Keratinocyte (primary cell): ENCODE measurements at regions not wholly inside any gene's neighbourhood (a gene's known extent, or its start where the extent isn't known, plus 50 kb on each side); places are given as distances from the start of the nearest gene placed in this dataset.

Experiments used
- DNase-seq: peaks from one replicate; pipeline ENCODE4 v3.0.0-alpha.2; 2011; ENCODE audit warnings: low read depth, missing footprints, low spot score
- FAIRE-seq: peaks from 2 replicates; lab custom pipeline; 2011; peaks lifted over from hg19 to GRCh38; lab: Jason Lieb, UNC
- H2AFZ ChIP-seq: 2 replicates; pipeline ENCODE4 v1.6.0; 2012; ENCODE audit warnings: low read length, control low read depth, inconsistent platforms; ENCODE audit not compliant: control insufficient read depth
- H3K27ac ChIP-seq: 2 replicates; pipeline ENCODE4 v1.5.1; 2011; ENCODE audit warnings: low read length; ENCODE audit not compliant: control insufficient read depth, insufficient read depth
- H3K27me3 ChIP-seq: 3 replicates; pipeline ENCODE4 v1.6.0; 2011; ENCODE audit warnings: low read length; ENCODE audit not compliant: control insufficient read depth, insufficient read depth; ENCODE audit errors: extremely low read depth
- H3K36me3 ChIP-seq, 2 experiments: 2 replicates in 1 of 2; 3 replicates in 1 of 2; pipeline ENCODE4 v1.5.1; 2011; ENCODE audit warnings: low read length in 2 of 2, mild to moderate bottlenecking in 1 of 2; ENCODE audit not compliant: control insufficient read depth in 2 of 2, insufficient read depth in 2 of 2; ENCODE audit errors: extremely low read depth in 1 of 2
- H3K4me1 ChIP-seq: 3 replicates; pipeline ENCODE4 v1.5.1; 2011; ENCODE audit warnings: low read length; ENCODE audit not compliant: control insufficient read depth, insufficient read depth; ENCODE audit errors: extremely low read depth
- H3K4me2 ChIP-seq: 3 replicates; pipeline ENCODE4 v1.6.0; 2011; ENCODE audit warnings: low read depth, low read length; ENCODE audit not compliant: control insufficient read depth, insufficient read depth; ENCODE audit errors: extremely low read depth
- H3K4me3 ChIP-seq, 3 experiments: fragments of 200-600 bp in 1 of 3; sonication (generic) in 1 of 3; 2 replicates in 2 of 3; 3 replicates in 1 of 3; pipeline ENCODE4 v1.5.1; 2011 to 2016; ENCODE audit warnings: low read length in 3 of 3, mild to moderate bottlenecking in 3 of 3, control low read depth in 2 of 3, inconsistent platforms in 1 of 3, low read depth in 1 of 3, mixed read lengths in 1 of 3, mixed run types in 1 of 3, moderate library complexity in 1 of 3; ENCODE audit not compliant: control insufficient read depth in 2 of 3, insufficient read depth in 2 of 3; ENCODE audit errors: extremely low read depth in 1 of 3
- H3K79me2 ChIP-seq: 2 replicates; pipeline ENCODE4 v1.6.0; 2012; ENCODE audit warnings: low read length; ENCODE audit not compliant: control insufficient read depth, insufficient read depth
- H3K9ac ChIP-seq: 3 replicates; pipeline ENCODE4 v1.6.0; 2011; ENCODE audit warnings: low read length; ENCODE audit not compliant: control insufficient read depth, insufficient read depth; ENCODE audit errors: extremely low read depth
- H3K9me1 ChIP-seq: 3 replicates; pipeline ENCODE4 v1.6.0; 2011; ENCODE audit warnings: low read length; ENCODE audit not compliant: control insufficient read depth, insufficient read depth; ENCODE audit errors: extremely low read depth
- H3K9me3 ChIP-seq: 2 replicates; pipeline ENCODE4 v1.5.1; 2012; ENCODE audit warnings: low read depth, low read length; ENCODE audit not compliant: control insufficient read depth
- H4K20me1 ChIP-seq: 3 replicates; pipeline ENCODE4 v1.6.0; 2011; ENCODE audit warnings: low read length; ENCODE audit not compliant: control insufficient read depth, insufficient read depth; ENCODE audit errors: extremely low read depth
- CTCF ChIP-seq, 3 experiments: IDR thresholded peaks in 1 of 3; conservative IDR thresholded peaks in 1 of 3; optimal IDR thresholded peaks in 1 of 3; 2 replicates in 2 of 3; 3 replicates in 1 of 3; pipeline versions ENCODE3 to v1.5.1; 2011; ENCODE audit warnings: low read length in 3 of 3, mild to moderate bottlenecking in 3 of 3, moderate library complexity in 2 of 3, control low read depth in 1 of 3, inconsistent platforms in 1 of 3; ENCODE audit not compliant: insufficient read depth in 2 of 3; ENCODE audit errors: extremely low read depth in 1 of 3
- EZH2 ChIP-seq: IDR thresholded peaks from one replicate; pipeline ENCODE4 v1.6.1; 2012; ENCODE audit warnings: inconsistent platforms, mild to moderate bottlenecking, low read length, moderate library complexity
- dilution Hi-C: fragments of 300-500 bp; cut with MboI; formaldehyde crosslinking; loops from one replicate; pipeline ENCODE4 v1.7.0; 2020; ENCODE audit warnings: low sequenced_read_pairs; ENCODE audit not compliant: extremely low pct_ligation_motif_present

- no peak overlapping the region for H3K27ac ChIP-seq
- no peak overlapping the region for H3K9ac ChIP-seq
- H3K9me1 ChIP-seq, result no peaks in the 10 kb centered on the region
- no peak overlapping the region for H3K4me2 ChIP-seq
- DNase-seq (no peak), FAIRE-seq (no peak)
- H3K79me2 ChIP-seq, result no peaks in the 10 kb centered on the region
- H3K9me3 ChIP-seq, result no peaks in the 10 kb centered on the region
- H3K4me3 ChIP-seq, result no peak overlapping the region
- no peaks in the 10 kb centered on the region for H3K4me1 ChIP-seq
- no peak for TF ChIP-seq CTCF (optimal IDR thresholded peaks at IDR 0.05 in 1 of 3, IDR thresholded peaks at IDR 0.05 in 1 of 3, conservative IDR thresholded peaks at IDR 0.05 in 1 of 3; ENCODE audit: extremely low read depth in 1 of 3, insufficient read depth in 2 of 3, low read length in 3 of 3)
- dilution Hi-C loops, result no loop called here
- H3K36me3 ChIP-seq, result no peaks in the 10 kb centered on the region
- H3K27me3 ChIP-seq, result peaks cover 2% of the 10 kb centered on the region
- no peak overlapping the region for H2AFZ ChIP-seq
- no peaks in the 10 kb centered on the region for H4K20me1 ChIP-seq
Observed at GRCh38 chr3:13254028-13254951, 165.8 kb downstream of the NUP210 start.

- H3K27me3 ChIP-seq, result no peaks in the 10 kb centered on the region
- TF ChIP-seq CTCF (optimal IDR thresholded peaks at IDR 0.05 in 1 of 3, IDR thresholded peaks at IDR 0.05 in 1 of 3, conservative IDR thresholded peaks at IDR 0.05 in 1 of 3; ENCODE audit: extremely low read depth in 1 of 3, insufficient read depth in 2 of 3, low read length in 3 of 3), result no peak
- TF ChIP-seq EZH2, result no peak
- FAIRE-seq (no peak), DNase-seq (no peak)
- H3K9ac ChIP-seq, result no peak overlapping the region
- no peaks in the 10 kb centered on the region for H3K9me3 ChIP-seq
- H3K4me1 ChIP-seq, result peaks cover 3% of the 10 kb centered on the region
- no peak overlapping the region for H2AFZ ChIP-seq
- H3K79me2 ChIP-seq, result no peaks in the 10 kb centered on the region
- dilution Hi-C loops, result no loop called here
- no peak overlapping the region for H3K27ac ChIP-seq
- H3K4me3 ChIP-seq, result no peak overlapping the region
- no peak overlapping the region for H3K4me2 ChIP-seq
- H3K9me1 ChIP-seq, result no peaks in the 10 kb centered on the region
- no peaks in the 10 kb centered on the region for H4K20me1 ChIP-seq
- no peaks in the 10 kb centered on the region for H3K36me3 ChIP-seq
Observed at GRCh38 chr3:13253208-13253937, 166.7 kb downstream of the NUP210 start.
